Endothelial cell of umbilical vein (primary cell): ENCODE measurements at regions not wholly inside any gene's neighbourhood (a gene's known extent, or its start where the extent isn't known, plus 50 kb on each side); places are given as distances from the start of the nearest gene placed in this dataset.

Experiments used
- BruUV-seq: library from RNA; stranded (reverse); fragments of 400-500 nt; replicated peaks from 2 replicates; lab custom pipeline; 2021; lab: Mats Ljungman, UMichigan
- CTCF ChIA-PET: fragments of 300-600, 350-600 bp; sonication (Branson Sonifier 250); formaldehyde crosslinking; loops from one replicate; lab custom pipeline; 2021; ENCODE audit warnings: antibody characterized with exemption, inconsistent platforms; lab: Charles Lee
- POLR2A ChIA-PET: fragments of 300-600, 350-600 bp; sonication (Branson Sonifier 250); formaldehyde crosslinking; loops from one replicate; lab custom pipeline; 2021; ENCODE audit warnings: antibody characterized with exemption, inconsistent platforms; lab: Charles Lee
- DNase-seq: peaks from one replicate; pipeline ENCODE4 v3.0.0-alpha.2; 2011; ENCODE audit warnings: low read depth, low spot score
- FAIRE-seq: peaks from 2 replicates; lab custom pipeline; 2011; peaks lifted over from hg19 to GRCh38; lab: Jason Lieb, UNC
- H2AFZ ChIP-seq: 2 replicates; pipeline ENCODE4 v1.6.0; 2012; ENCODE audit warnings: low read depth, low read length, control low read depth, inconsistent platforms
- H3K27ac ChIP-seq: 2 replicates; pipeline ENCODE4 v1.5.1; 2011; ENCODE audit warnings: low read depth, mild to moderate bottlenecking, control low read depth, low read length, moderate library complexity; ENCODE audit not compliant: insufficient read depth
- H3K27me3 ChIP-seq, 2 experiments: 2 replicates each; pipeline versions ENCODE4 v1.6.0 to v1.6.1; 2011; ENCODE audit warnings: low read length in 2 of 2, mixed read lengths in 1 of 2; ENCODE audit not compliant: control insufficient read depth in 2 of 2, insufficient read depth in 2 of 2
- H3K36me3 ChIP-seq, 2 experiments: 2 replicates in 1 of 2; 3 replicates in 1 of 2; pipeline ENCODE4 v1.5.1; 2011; ENCODE audit warnings: low read length in 2 of 2, mild to moderate bottlenecking in 1 of 2, moderate library complexity in 1 of 2; ENCODE audit not compliant: control insufficient read depth in 2 of 2, insufficient read depth in 2 of 2; ENCODE audit errors: extremely low read depth in 1 of 2
- H3K4me1 ChIP-seq: 3 replicates; pipeline ENCODE4 v1.5.1; 2011; ENCODE audit warnings: mild to moderate bottlenecking, low read length; ENCODE audit not compliant: control insufficient read depth, insufficient read depth; ENCODE audit errors: extremely low read depth
- H3K4me2 ChIP-seq: 2 replicates; pipeline ENCODE4 v1.6.1; 2011; ENCODE audit warnings: low read length, control low read depth, mixed read lengths; ENCODE audit not compliant: insufficient read depth
- H3K4me3 ChIP-seq, 3 experiments: fragments of 200-600 bp in 1 of 3; sonication (generic), shearing (Covaris generic) in 1 of 3; replicated peaks in 1 of 3; 2 replicates each; pipeline ENCODE4 v1.5.1; 2011 to 2016; ENCODE audit warnings: control low read depth in 3 of 3, low read length in 3 of 3, mild to moderate bottlenecking in 2 of 3, inconsistent platforms in 1 of 3, low read depth in 1 of 3, moderate library complexity in 1 of 3; ENCODE audit not compliant: insufficient read depth in 1 of 3
- H3K79me2 ChIP-seq: 2 replicates; pipeline ENCODE4 v1.6.0; 2012; ENCODE audit warnings: low read length, inconsistent platforms; ENCODE audit not compliant: control insufficient read depth, insufficient read depth
- H3K9ac ChIP-seq: replicated peaks from 2 replicates; pipeline ENCODE3; 2011; ENCODE audit warnings: low read length, control low read depth; ENCODE audit not compliant: insufficient read depth; ENCODE audit errors: extremely low read depth
- H3K9me1 ChIP-seq: replicated peaks from 3 replicates; pipeline ENCODE4 v1.6.0; 2011; ENCODE audit warnings: mild to moderate bottlenecking, low read length; ENCODE audit not compliant: control insufficient read depth, insufficient read depth; ENCODE audit errors: extremely low read depth
- H3K9me3 ChIP-seq: replicated peaks from 2 replicates; pipeline ENCODE4 v1.5.1; 2012; ENCODE audit warnings: low read length, inconsistent platforms; ENCODE audit not compliant: control insufficient read depth, insufficient read depth
- H4K20me1 ChIP-seq: replicated peaks from 2 replicates; pipeline ENCODE3; 2011; ENCODE audit warnings: mild to moderate bottlenecking, low read length; ENCODE audit not compliant: control insufficient read depth, insufficient read depth; ENCODE audit errors: extremely low read depth
- EZH2 ChIP-seq: IDR thresholded peaks from 2 replicates; pipeline ENCODE4 v1.6.1; 2012; ENCODE audit warnings: borderline replicate concordance, low read depth, mild to moderate bottlenecking, moderate library complexity, low read length, inconsistent platforms; ENCODE audit not compliant: severe bottlenecking
- FOS ChIP-seq: IDR thresholded peaks from 2 replicates; pipeline ENCODE4 v1.6.1; 2011; ENCODE audit warnings: mild to moderate bottlenecking, low read length, moderate library complexity, borderline replicate concordance; ENCODE audit not compliant: insufficient read depth
- GATA2 ChIP-seq: IDR thresholded peaks from 2 replicates; pipeline ENCODE4 v1.7.0; 2011; ENCODE audit warnings: low read depth, mild to moderate bottlenecking, moderate library complexity, mixed read lengths, low read length; ENCODE audit not compliant: insufficient read length, insufficient read depth
- JUN ChIP-seq: IDR thresholded peaks from 2 replicates; pipeline ENCODE4 v1.6.1; 2011; ENCODE audit warnings: borderline replicate concordance, low read depth; ENCODE audit not compliant: insufficient read length, insufficient read depth
- MYC ChIP-seq: IDR thresholded peaks from one replicate; pipeline ENCODE4 v1.6.1; 2011; ENCODE audit warnings: mild to moderate bottlenecking, low read depth, low read length
- POLR2A ChIP-seq: IDR thresholded peaks from 2 replicates; pipeline ENCODE4 v1.6.1; 2012; ENCODE audit warnings: low read depth, mild to moderate bottlenecking, control low read depth, low read length
- POLR2AphosphoS5 ChIP-seq: IDR thresholded peaks from 2 replicates; pipeline ENCODE4 v1.6.1; 2012; ENCODE audit warnings: low read depth, mild to moderate bottlenecking, control low read depth, low read length, moderate library complexity; ENCODE audit not compliant: insufficient read depth
- dilution Hi-C: fragments of 300-500 bp; cut with MboI; formaldehyde crosslinking; loops from one replicate; pipeline ENCODE4 v1.15.0; 2019; ENCODE audit warnings: low sequenced_read_pairs; ENCODE audit not compliant: extremely low pct_ligation_motif_present
- intact Hi-C: fragments of 100-400 bp; cut with micrococcal nuclease; formaldehyde crosslinking; loops from one replicate; pipeline ENCODE4 v1.10.0; 2022
- TF ChIP-seq, protein P1 (sequence below): IDR thresholded peaks from 2 replicates; pipeline ENCODE4 v1.6.1; 2011; ENCODE audit not compliant: insufficient read depth, insufficient read length
- TF ChIP-seq, protein P2 (sequence below), 2 donors: IDR thresholded peaks; 1 replicate in 1 of 2; 2 replicates in 1 of 2; pipeline ENCODE4 v1.5.1; 2011; ENCODE audit warnings: low read length in 2 of 2, mild to moderate bottlenecking in 2 of 2, moderate library complexity in 2 of 2, control low read depth in 1 of 2, inconsistent platforms in 1 of 2, low read depth in 1 of 2; ENCODE audit not compliant: insufficient read depth in 1 of 2; ENCODE audit errors: extremely low read depth in 1 of 2

DNA sequence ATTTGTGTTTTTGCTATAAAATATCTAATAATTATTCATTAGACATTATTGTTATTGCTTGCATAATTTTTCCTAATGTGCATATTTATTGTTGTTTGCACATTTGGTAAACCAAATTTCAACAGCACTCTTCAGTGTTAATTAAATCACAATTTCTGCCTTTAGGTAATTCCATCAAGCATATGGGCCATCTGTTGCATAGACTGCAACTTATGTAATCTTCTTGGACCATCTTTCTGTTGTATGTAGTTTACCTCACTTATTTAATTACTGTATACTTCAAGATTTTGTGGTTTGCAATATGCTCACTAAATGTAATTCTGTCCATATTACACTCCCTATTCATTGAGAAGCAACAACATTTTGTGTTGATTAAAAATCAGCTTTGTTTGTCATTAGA, 1360.1 kb downstream of the REEP3 start:
- Histone ChIP-seq H2AFZ (no peak overlapping the region), H3K36me3 (no peaks in the 10 kb centered on the region), H3K4me2 (no peak overlapping the region), H3K9me3 (no peaks in the 10 kb centered on the region), H3K27ac (no peak overlapping the region), H3K4me1 (no peaks in the 10 kb centered on the region), H3K79me2 (no peaks in the 10 kb centered on the region), H3K9ac (no peak overlapping the region), H3K9me1 (no peaks in the 10 kb centered on the region), H3K4me3 (no peak overlapping the region), H3K27me3 (no peaks in the 10 kb centered on the region), H4K20me1 (no peaks in the 10 kb centered on the region)
- BruUV-seq = no TSS peak
- ChIA-PET CTCF (no interaction called here), POLR2A (no interaction called here)
- intact Hi-C loops = no loop called here
- DNase-seq = no peak
- TF ChIP-seq EZH2 (no peak), MYC (no peak), FOS (no peak), GATA2 (no peak), POLR2AphosphoS5 (no peak), POLR2A (no peak)
- TF ChIP-seq, protein P1, sequence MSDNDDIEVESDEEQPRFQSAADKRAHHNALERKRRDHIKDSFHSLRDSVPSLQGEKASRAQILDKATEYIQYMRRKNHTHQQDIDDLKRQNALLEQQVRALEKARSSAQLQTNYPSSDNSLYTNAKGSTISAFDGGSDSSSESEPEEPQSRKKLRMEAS = no peak
- FAIRE-seq = no peak
- dilution Hi-C loops = no loop called here

DNA sequence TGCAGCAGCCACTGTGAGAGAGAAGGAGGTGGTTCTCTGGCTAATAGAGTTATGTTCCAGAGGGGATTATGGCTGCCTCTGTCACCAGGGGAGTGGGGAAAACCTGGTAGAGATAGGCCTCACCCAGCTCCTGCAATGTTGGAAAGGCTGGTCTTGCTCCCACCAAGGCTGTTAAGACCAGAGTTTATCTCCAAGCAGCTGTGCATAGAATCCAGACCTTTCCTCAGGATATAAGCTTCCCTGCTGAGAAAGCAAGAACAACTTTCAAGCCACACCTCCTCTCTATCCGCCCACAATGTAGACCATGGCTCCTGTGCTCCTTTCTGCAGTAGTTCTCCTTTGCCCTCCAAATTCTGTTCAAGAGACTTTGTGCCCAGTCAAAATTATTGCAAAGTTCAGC, 1375.4 kb downstream of the REEP3 start:
- no peak for TF ChIP-seq POLR2A
- TF ChIP-seq, protein P2, sequence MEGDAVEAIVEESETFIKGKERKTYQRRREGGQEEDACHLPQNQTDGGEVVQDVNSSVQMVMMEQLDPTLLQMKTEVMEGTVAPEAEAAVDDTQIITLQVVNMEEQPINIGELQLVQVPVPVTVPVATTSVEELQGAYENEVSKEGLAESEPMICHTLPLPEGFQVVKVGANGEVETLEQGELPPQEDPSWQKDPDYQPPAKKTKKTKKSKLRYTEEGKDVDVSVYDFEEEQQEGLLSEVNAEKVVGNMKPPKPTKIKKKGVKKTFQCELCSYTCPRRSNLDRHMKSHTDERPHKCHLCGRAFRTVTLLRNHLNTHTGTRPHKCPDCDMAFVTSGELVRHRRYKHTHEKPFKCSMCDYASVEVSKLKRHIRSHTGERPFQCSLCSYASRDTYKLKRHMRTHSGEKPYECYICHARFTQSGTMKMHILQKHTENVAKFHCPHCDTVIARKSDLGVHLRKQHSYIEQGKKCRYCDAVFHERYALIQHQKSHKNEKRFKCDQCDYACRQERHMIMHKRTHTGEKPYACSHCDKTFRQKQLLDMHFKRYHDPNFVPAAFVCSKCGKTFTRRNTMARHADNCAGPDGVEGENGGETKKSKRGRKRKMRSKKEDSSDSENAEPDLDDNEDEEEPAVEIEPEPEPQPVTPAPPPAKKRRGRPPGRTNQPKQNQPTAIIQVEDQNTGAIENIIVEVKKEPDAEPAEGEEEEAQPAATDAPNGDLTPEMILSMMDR (IDR thresholded peaks at IDR 0.05; ENCODE audit: extremely low read depth in 1 of 2, insufficient read depth in 1 of 2, low read depth in 1 of 2, low read length in 2 of 2) = no peak
- no peak for TF ChIP-seq EZH2
- no peak for TF ChIP-seq JUN
- TF ChIP-seq, protein P1 = no peak
- no peak for TF ChIP-seq POLR2AphosphoS5
- TF ChIP-seq GATA2 = no peak
- TF ChIP-seq FOS = no peak
- no peak for TF ChIP-seq MYC

More for the DNA sequence above, 1375.4 kb downstream of the REEP3 start:
- CTCF ChIA-PET = no interaction called here
- intact Hi-C loops (no loop called here), dilution Hi-C loops (no loop called here)
- H3K4me3 ChIP-seq = no peak overlapping the region
- BruUV-seq = no TSS peak
- H3K79me2 ChIP-seq = no peaks in the 10 kb centered on the region
- no peak overlapping the region for H3K27ac ChIP-seq
- FAIRE-seq (no peak), DNase-seq (no peak)
- no peak overlapping the region for H2AFZ ChIP-seq
- H3K36me3 ChIP-seq = no peaks in the 10 kb centered on the region
- no peaks in the 10 kb centered on the region for H4K20me1 ChIP-seq
- H3K4me1 ChIP-seq = no peaks in the 10 kb centered on the region
- H3K9me1 ChIP-seq = no peaks in the 10 kb centered on the region
- H3K9ac ChIP-seq = no peak overlapping the region
- H3K27me3 ChIP-seq = no peaks in the 10 kb centered on the region
- POLR2A ChIA-PET = no interaction called here
- no peaks in the 10 kb centered on the region for H3K9me3 ChIP-seq
- H3K4me2 ChIP-seq = no peak overlapping the region
